SJSA1 (cell line): ENCODE measurements at regions not wholly inside any gene's neighbourhood (a gene's known extent, or its start where the extent isn't known, plus 50 kb on each side); places are given as distances from the start of the nearest gene placed in this dataset.
"Not testable (repeated sequence)": the region's sequence is repeated elsewhere in the genome, so short reads cannot be mapped to it uniquely, and the experiment has no call there.

ENCODE experiments used
- DNase-seq, 2 experiments: peaks; one replicate each; pipeline ENCODE4 v3.0.0-alpha.2; 2015 to 2020; ENCODE audit warnings: low spot score in 2 of 2, low read depth in 1 of 2
- H3K27ac ChIP-seq: fragments of 250-450 bp; sonication (Bioruptor Pico); 2 replicates; pipeline ENCODE4 v1.5.1; 2020; ENCODE audit warnings: mild to moderate bottlenecking, moderate library complexity
- H3K27me3 ChIP-seq: fragments of 250-450 bp; sonication (Bioruptor Pico); replicated peaks from 2 replicates; pipeline ENCODE4 v1.5.1; 2020; ENCODE audit warnings: mild to moderate bottlenecking, moderate library complexity
- H3K36me3 ChIP-seq: fragments of 250-450 bp; sonication (Bioruptor Pico); 2 replicates; pipeline ENCODE4 v1.5.1; 2020; ENCODE audit warnings: mild to moderate bottlenecking
- H3K4me1 ChIP-seq: fragments of 250-450 bp; sonication (Bioruptor Pico); replicated peaks from 2 replicates; pipeline ENCODE4 v1.6.1; 2021; ENCODE audit warnings: mild to moderate bottlenecking
- H3K4me3 ChIP-seq: fragments of 250-450 bp; sonication (Bioruptor Pico); 2 replicates; pipeline ENCODE4 v1.5.1; 2020; ENCODE audit warnings: mild to moderate bottlenecking
- H3K9me3 ChIP-seq: fragments of 250-450 bp; sonication (Bioruptor Pico); replicated peaks from 2 replicates; pipeline ENCODE4 v1.5.1; 2020; ENCODE audit warnings: mild to moderate bottlenecking

GRCh38 chr17:34012709-34013375 is 242.2 kb upstream of the CCL2 start:
- H3K36me3 ChIP-seq = no peaks in the 10 kb centered on the region
- H3K4me1 ChIP-seq = no peaks in the 10 kb centered on the region
- no peak for DNase-seq
- no peak overlapping the region for H3K27ac ChIP-seq
- no peaks in the 10 kb centered on the region for H3K9me3 ChIP-seq
- H3K27me3 ChIP-seq = no peaks in the 10 kb centered on the region
- H3K4me3 ChIP-seq = no peak overlapping the region

GRCh38 chr17:34015253-34015652 is 239.8 kb upstream of the CCL2 start:
- Histone ChIP-seq H3K27ac (no peak overlapping the region), H3K27me3 (no peaks in the 10 kb centered on the region), H3K4me1 (no peaks in the 10 kb centered on the region), H3K36me3 (no peaks in the 10 kb centered on the region), H3K9me3 (no peaks in the 10 kb centered on the region), H3K4me3 (no peak overlapping the region)
- no peak for DNase-seq

- Histone ChIP-seq H3K4me3 (no peak overlapping the region), H3K4me1 (no peaks in the 10 kb centered on the region), H3K27ac (no peak overlapping the region), H3K9me3 (no peaks in the 10 kb centered on the region; the same call in 1 of the 2 replicates), H3K27me3 (no peaks in the 10 kb centered on the region), H3K36me3 (no peaks in the 10 kb centered on the region)
- DNase-seq = no peak
Measured at GRCh38 chr17:34024386-34024785, 230.7 kb upstream of the CCL2 start.

DNA sequence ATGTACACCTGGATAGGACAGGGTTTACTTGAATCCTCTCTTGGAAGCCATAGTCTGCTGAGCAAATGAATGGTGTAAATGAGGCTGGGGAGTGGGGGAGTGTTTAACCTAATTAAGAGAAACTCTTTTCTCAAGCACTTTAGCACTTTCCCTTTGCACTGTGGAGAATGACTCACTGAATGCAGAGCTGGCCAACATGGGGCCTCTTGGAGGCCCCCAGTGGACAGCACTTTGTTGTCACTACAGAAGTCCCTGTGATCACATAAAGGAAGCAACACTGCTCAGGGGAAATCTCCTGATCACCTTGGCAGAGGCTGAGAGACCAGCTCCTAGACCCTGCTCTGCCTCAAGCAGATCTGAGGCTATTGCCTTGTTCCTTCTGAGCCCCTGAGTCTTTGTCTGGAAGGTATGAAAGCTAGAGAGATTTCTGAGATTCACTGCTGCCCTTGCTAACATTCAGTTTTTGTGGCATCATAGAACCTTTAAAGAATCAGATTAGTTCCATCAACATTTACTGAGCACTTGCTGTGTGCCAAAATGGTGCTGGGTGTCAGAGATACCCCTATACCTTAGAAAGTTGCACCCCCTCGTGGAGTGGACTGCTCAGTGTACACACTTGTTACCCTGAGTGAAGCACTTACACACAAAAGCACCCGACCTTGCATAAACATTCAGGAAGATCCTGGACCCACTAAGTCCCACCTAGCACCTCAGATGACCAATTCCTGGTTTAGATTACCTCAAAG is 230.1 kb upstream of the CCL2 start:
- Histone ChIP-seq H3K4me3 (no peak overlapping the region), H3K27me3 (no peaks in the 10 kb centered on the region), H3K27ac (no peak overlapping the region), H3K4me1 (no peaks in the 10 kb centered on the region), H3K9me3 (no peaks in the 10 kb centered on the region; the same call in 1 of the 2 replicates), H3K36me3 (no peaks in the 10 kb centered on the region)
- no peak for DNase-seq

DNA sequence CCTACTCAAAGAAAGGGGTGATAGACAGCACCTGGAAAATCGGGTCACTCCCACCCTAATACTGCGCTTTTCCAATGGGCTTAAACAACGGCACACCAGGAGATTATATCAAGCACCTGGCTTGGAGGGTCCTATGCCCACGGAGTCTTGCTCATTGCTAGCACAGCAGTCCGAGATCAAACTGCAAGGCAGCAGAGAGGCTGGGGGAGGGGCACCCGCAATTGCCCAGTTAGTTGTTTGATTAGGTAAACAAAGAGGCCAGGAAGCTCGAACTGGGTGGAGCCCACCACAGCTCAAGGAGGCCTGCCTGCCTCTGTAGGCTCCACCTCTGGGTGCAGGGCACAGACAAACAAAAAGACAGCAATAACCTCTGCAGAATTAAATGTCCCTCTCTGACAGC is 224.5 kb upstream of the CCL2 start:
- H3K27me3 ChIP-seq, H3K4me1 ChIP-seq, DNase-seq, H3K27ac ChIP-seq, H3K36me3 ChIP-seq, H3K9me3 ChIP-seq, H3K4me3 ChIP-seq: not testable (repeated sequence)

- H3K9me3 ChIP-seq, H3K36me3 ChIP-seq, H3K4me1 ChIP-seq, H3K27ac ChIP-seq, H3K4me3 ChIP-seq, H3K27me3 ChIP-seq, DNase-seq: not testable (repeated sequence)
Measured at GRCh38 chr17:34032305-34032704, 222.8 kb upstream of the CCL2 start.

GRCh38 chr17:34038786-34039185 is 216.3 kb upstream of the CCL2 start:
- not testable (repeated sequence) for DNase-seq, H3K36me3 ChIP-seq, H3K4me3 ChIP-seq, H3K4me1 ChIP-seq, H3K27me3 ChIP-seq, H3K27ac ChIP-seq, H3K9me3 ChIP-seq

DNA sequence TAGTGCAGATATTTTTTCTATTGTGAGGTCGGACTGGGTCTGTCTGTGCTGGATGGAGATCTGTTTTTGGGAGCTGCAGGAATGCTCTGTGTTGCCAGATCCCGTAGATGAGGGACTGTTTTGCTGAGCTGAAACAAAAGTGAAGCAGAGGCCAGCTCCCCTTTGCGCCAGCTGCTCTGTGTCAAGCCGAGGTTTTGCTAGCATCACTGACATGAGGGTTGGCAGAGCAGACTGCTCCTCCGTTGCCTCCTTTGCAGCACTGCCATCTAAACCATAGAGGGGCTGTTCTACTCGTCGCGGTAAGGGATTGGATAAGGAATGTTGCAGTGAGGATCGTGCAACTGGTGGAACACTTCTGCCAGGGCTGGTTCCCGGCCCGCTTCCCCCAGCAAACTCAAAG is 215.9 kb upstream of the CCL2 start:
- not testable (repeated sequence) for H3K27me3 ChIP-seq, H3K4me3 ChIP-seq, H3K9me3 ChIP-seq, H3K4me1 ChIP-seq, DNase-seq, H3K27ac ChIP-seq, H3K36me3 ChIP-seq

DNA sequence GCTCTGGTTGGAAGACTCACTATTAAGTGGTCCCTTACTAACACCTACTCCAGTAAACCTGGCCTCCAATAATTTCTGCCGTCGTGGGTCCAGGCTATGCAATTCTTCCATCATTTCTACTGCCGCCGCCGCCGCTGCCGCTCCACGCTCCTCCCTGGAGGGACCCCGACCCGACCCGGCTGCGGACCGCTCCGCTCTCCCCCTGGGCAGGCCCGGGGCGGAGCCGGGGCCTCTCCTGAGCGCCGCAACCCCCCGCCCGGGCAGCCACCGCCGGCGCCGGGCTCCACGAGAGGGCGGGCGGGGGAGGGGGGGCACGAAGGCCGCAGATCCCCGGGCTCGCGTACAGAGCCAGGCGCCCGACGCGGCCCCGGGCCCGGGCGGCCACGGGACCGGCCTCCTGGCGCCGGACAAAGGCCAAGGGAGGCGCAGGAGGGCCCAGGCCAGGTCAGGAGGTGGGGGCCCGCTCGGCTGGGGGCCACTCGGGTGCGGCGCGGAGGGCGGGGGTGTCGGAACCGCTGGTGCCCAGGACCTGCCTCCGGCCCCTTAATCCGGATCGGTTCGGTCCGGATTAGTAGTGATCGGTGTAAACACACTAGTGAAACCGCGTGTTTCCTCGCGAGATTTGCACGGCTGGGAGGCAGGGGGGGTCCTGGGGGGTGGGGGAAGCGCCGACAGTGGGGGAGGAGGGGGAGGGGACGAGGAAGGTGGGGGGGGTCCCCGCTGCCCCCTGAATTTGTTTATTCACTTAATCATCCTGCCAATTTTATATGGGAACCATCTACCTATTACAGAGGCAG is 215.1 kb upstream of the CCL2 start:
- not testable (repeated sequence) for H3K36me3 ChIP-seq, H3K4me3 ChIP-seq, H3K9me3 ChIP-seq, H3K4me1 ChIP-seq, DNase-seq, H3K27me3 ChIP-seq, H3K27ac ChIP-seq

GRCh38 chr17:34045990-34046389 is 209.1 kb upstream of the CCL2 start:
- H3K4me1 ChIP-seq = no peaks in the 10 kb centered on the region
- no peak overlapping the region for H3K4me3 ChIP-seq
- DNase-seq = no peak
- no peak overlapping the region for H3K27ac ChIP-seq
- H3K27me3 ChIP-seq = no peaks in the 10 kb centered on the region
- H3K36me3 ChIP-seq = no peaks in the 10 kb centered on the region
- H3K9me3 ChIP-seq = no peaks in the 10 kb centered on the region

- DNase-seq = no peak
- Histone ChIP-seq H3K27me3 (no peaks in the 10 kb centered on the region; the same call in 1 of the 2 replicates), H3K4me3 (no peak overlapping the region), H3K9me3 (no peaks in the 10 kb centered on the region), H3K4me1 (no peaks in the 10 kb centered on the region), H3K27ac (no peak overlapping the region), H3K36me3 (no peaks in the 10 kb centered on the region)
Measured at GRCh38 chr17:34051046-34051445, 204.0 kb upstream of the CCL2 start.

DNA sequence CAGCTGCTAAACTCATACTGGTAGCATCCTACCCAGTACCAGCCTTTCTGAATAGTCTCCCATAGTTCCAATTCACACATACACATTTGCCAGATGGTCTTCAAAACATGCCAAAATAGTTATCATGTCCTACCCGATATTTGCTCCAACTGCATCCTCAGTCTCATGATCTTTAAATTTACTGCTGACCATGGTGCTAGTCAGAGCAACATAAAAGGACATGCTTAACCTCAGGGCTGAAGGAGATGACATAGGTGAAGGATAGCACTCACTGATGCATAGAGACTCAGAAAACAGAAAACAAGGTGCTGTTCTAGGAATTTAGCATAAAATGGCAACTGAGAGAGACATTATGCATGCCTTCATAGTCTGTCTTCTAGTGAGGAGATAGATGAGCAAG is 200.6 kb upstream of the CCL2 start:
- DNase-seq = no peak
- no peak overlapping the region for H3K27ac ChIP-seq
- no peaks in the 10 kb centered on the region for H3K36me3 ChIP-seq
- H3K27me3 ChIP-seq = no peaks in the 10 kb centered on the region; the same call in 1 of the 2 replicates
- no peaks in the 10 kb centered on the region for H3K9me3 ChIP-seq
- H3K4me1 ChIP-seq = no peaks in the 10 kb centered on the region
- H3K4me3 ChIP-seq = no peak overlapping the region

- Histone ChIP-seq H3K27ac (no peak overlapping the region), H3K4me1 (no peaks in the 10 kb centered on the region), H3K27me3 (no peaks in the 10 kb centered on the region; the same call in 1 of the 2 replicates), H3K4me3 (no peak overlapping the region), H3K9me3 (no peaks in the 10 kb centered on the region), H3K36me3 (no peaks in the 10 kb centered on the region)
- DNase-seq = no peak
Measured at GRCh38 chr17:34055606-34056005, 199.5 kb upstream of the CCL2 start.
